HG03196 (cell line): ENCODE measurements at regions not wholly inside any gene's neighbourhood (a gene's known extent, or its start where the extent isn't known, plus 50 kb on each side); places are given as distances from the start of the nearest gene placed in this dataset.
"Not testable (repeated sequence)": the region's sequence is repeated elsewhere in the genome, so short reads cannot be mapped to it uniquely, and the experiment has no call there.

Experiments used
- ATAC-seq: cut with Tn5 transposase; IDR thresholded peaks from one replicate; pipeline ENCODE4 v1.9.1; 2021; ENCODE audit not compliant: unreplicated experiment

DNA sequence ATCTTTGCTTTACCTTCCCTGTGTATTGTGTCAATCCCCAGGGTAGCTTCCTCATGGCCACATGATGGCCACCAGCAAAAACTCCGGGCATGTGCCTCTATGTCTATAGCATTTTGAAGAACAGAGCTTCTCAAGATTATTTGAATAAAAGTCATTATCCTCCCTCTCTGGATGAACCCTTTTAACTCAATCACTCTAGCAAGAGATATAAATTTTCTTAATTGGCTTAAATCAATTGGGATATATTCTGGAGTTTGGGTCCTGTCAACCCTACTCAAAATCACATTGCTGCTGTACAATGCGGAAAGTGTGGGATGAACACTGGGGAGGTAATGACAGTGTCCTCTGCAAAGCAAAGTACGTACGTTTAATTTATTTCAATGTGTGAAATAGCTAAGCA is 370.6 kb upstream of the LRRC3B start:
- ATAC-seq, result no peak

DNA sequence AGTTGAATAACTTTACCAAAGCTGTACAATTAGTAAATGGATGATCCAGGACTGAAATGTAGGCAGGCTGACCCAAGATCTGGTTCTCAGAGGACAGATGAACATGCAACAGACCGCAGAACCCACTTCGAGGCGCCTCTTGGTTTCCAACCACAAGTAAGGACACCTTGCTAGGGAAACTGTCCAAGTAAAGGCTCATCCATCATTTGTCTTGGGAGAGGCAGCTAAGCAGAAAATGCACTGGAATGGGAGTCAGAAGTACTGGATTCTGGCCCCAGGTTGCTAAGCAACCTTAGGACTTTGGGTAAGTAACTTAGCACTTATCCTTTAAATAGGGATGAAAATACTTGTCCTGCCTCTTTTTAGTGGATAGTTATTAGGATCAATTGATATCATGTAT is 366.3 kb upstream of the LRRC3B start:
- no peak for ATAC-seq

DNA sequence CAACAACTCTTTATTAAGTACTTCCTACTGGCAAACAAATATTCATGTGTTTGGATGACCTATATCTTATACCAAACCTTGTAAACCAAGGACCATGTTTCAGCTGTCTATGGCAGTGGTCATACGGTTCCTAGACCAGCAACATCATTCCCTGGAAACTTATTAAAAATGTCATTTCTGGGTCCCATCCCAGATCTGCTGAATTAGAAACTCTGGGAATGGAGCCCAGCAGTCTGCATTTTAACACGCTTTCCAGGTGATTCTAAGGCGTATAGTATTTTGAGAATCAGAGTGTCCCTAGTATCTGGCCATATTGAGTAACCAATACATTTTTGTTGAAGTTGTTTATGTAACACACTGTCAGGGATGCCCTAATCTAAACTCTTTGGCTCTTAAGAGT is 363.4 kb upstream of the LRRC3B start:
- ATAC-seq, result no peak

DNA sequence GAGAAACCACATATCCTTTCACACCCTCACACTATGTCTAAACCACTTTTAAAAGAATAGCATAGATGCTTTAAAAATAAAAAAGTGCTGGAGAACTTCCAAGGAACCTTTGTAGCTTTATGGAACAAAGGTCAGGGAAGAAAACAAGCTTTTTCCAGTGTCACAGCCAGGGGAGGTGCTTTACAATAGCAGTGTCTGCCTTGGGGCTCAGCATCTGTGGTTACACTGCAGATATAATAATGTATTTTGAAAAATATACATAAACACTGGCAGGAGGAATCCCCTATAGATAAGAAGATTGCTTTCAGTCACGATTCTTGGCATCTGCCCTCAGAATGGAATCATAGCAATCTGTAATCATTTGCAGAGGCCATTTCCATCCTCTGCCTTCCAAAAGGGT is 362.4 kb upstream of the LRRC3B start:
- no peak for ATAC-seq

DNA sequence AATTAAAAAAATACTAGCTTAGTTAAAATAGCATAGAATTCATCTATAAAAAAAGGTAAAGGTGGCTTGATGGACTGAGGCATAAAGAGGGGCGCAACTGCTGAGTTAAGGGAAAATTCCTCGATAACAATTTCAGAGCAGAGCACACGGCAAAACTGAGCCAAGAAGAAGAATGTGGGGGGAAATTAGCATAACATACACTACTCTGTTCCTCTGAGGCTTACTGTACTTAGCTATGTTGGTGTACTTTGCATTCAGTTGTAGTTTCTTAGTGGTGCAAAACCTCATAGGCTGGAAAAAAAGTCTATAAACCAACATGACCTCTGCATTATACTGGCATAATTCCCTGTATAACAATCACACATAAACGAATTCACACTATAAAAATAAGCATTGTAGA is 357.9 kb upstream of the LRRC3B start:
- no peak for ATAC-seq

DNA sequence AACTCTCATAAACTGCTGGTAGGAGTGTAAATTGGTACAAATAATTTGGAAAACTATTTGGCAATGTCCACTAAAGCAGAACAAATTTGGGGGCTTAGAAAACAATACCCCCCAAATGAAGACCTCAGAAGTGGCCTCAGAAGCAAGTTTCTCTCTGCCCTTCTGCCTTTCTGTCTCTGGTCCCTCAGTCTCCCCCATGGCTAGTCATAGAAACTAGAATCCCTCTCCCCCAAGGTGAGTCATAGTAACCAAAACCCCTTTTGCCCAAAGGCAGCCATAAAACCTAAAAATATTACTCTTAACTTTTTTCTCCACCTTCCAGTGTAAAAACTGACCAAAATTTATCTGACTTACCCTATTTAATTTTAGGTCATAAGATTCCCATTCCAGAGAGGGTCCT is 350.7 kb upstream of the LRRC3B start:
- no peak for ATAC-seq

DNA sequence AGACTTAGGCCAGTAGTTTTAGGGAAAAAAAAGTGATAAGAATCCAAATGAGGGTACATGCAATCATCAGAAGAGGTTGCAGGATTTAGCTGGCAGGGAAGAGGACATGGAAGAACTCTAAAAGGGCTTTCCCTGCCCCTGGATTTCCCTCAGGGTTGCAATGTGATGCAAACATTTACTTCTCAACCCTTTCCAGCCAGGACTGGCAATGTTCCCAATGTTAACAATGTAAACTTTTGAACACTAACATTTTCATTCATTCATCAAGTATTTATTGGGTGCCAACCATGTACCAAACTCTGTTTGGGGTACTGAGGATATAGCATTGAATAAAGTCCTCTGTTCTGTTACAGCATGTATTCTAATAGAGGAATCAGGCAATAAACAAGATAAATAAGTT is 349.4 kb upstream of the LRRC3B start:
- no peak for ATAC-seq

DNA sequence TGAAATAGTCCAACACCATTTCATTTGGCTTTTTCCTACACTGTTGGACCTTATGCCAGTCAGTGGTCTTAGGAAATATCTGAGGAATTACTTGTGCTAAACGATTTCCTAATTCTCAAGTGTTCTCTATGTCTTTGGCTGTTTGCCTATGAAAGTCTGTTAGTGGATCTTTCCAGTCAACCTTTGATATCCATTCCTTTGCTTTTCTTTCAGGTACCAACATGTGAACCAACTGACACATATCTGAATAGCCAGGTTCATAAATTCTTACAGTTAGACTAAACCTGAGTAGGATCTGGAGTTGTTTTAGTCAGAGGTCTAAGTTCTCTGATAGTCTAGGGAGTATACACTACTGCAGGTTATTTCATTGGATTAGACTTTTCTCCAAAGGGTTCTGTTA is 343.5 kb upstream of the LRRC3B start:
- ATAC-seq, result no peak

DNA sequence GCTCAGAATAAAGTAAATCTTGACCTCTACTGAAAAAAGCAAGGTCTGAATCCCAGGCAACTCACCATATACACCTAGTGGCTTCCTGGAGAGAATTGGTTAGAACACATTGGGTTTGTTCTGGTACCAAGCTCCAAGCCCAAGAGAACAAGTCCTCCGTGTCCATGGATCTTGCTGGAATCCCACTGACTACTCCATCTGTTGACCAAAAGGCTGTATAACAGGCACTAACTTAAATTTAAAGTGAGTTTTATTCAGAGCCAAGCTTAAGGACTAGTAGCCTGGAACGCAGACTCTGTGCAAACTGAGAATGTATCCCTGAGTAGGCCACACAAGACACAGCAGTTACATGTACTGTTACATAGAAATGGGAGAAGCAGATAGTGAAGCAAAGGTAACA is 342.1 kb upstream of the LRRC3B start:
- no peak for ATAC-seq

DNA sequence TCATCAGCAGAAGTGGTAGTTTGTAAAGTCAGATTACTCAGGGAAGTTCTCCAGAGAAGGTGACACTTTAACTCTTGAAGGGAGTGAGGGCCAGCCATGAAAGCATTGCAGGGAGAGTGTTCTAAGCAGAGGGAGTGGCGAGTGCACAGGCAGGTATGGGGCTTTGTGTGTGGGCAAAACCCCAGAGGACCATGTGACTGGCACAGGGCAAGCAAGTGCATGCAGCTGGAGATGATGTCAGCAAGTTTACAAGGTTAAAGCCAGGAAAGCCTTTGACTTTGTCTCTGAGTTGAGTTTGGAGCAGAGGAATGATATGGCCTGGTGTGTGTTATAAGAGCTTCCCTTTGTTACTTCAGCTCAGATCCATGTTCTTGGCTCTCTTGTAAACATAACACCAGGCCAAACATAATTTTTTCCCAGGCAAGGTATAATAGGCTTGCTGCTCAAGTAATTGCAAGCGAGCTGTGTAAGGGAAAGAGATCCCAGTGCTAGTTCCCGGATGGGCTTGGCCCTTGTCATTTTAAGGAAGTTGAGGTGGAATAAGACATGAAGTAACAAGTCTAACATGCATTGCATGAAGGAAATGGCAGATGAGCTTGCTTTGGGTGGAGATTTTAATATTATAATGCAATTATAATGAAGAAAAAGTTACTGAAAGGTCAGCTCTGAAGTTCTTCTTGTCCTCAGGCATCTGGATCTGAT is 341.1 kb upstream of the LRRC3B start:
- ATAC-seq, result no peak

DNA sequence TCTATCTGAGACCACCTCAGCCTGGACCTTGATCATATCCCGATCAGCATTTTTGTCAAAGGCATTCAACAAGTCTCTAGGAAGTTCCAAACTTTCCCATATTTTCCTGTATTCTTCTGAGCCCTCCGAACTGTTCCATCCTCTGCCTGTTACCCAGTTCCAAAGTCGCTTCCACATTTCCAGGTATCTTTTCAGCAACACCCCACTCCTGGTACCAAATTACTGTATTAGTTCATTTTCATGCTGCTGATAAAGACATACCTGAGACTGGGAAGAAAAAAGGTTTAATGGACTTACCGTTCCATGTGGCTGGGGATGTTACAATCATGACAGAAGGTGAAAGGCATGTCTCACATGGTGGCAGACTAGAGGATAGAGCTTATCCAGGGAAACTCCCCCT is 338.1 kb upstream of the LRRC3B start:
- ATAC-seq, result not testable (repeated sequence)

DNA sequence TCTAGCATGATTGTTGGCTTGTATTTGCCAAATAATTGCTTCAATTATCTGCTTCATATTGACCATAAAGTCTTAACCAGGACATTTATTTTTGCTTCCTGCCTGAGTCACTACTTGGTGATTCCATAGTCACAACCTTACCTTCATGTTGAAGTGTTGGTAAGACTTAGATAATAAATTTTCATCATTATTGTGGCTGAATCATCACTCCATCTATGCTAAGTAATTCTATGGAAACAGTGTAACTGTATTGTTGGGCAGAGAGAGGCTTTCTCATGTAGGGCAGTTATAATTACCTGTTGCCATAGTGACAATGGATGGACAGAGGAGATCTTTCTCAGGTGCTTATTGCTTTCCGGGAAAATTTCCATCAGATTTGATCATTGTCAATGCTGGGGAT is 330.7 kb upstream of the LRRC3B start:
- no peak for ATAC-seq

DNA sequence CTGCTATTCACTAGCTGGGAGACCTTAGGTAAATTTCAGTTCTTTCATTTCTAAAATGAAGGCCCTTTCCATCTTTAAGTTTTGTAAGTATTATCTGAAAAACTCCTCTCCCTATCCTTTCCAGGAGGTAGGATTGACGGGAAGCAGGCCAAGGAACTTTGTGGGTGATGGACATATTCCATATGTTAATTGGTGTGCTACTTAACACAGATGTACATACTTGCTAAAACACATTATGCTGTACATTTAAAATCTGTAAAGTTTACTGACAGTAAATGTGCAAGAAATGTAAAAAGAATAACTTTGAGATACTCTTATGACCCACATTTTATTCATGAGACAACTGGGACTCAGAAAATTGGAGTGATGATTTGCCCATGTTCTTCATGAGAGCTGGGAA is 329.8 kb upstream of the LRRC3B start:
- ATAC-seq, result no peak

DNA sequence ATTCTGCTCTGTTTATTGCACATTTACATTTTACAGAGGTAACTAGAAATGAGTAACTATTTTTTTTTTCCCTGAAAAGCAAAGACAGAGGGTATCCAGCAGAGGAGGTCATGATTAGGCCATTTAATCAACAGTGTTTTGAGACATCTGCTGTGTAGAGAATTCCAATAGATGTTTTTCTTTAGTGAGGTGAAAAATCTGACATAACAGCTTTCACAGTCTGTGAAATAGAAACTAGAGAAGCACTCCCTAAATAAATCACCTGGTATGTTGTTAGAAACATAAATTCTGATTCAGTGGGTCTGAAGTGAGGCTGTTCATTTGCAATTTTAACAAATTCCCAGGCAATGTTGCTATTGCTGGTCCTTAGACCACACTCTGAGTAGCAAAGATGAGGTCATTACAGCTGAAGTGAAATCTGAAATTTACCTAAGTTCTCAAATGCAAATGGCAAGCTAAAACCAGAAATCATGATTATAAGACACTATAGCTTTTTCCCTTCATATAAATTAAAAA is 329.2 kb upstream of the LRRC3B start:
- ATAC-seq, result no peak

DNA sequence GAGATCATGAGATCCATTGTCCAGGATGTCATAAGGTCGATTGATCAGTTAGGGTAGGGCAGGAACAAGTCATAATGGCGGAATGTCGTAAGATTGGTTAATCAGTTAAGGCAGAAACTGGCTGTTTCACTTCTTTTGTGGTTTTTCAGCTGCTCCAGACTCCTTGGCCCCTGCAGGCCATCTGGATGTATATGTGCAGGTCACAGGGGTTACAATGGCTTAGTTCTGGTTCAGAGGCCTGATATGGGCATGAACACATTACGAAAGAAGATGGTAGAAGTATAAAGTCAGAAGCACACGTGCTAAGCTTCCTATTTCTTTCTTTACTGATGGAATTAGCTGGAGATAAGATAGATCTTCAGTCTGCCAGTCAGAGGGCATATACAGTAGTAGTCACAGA is 315.4 kb upstream of the LRRC3B start:
- ATAC-seq, result no peak

DNA sequence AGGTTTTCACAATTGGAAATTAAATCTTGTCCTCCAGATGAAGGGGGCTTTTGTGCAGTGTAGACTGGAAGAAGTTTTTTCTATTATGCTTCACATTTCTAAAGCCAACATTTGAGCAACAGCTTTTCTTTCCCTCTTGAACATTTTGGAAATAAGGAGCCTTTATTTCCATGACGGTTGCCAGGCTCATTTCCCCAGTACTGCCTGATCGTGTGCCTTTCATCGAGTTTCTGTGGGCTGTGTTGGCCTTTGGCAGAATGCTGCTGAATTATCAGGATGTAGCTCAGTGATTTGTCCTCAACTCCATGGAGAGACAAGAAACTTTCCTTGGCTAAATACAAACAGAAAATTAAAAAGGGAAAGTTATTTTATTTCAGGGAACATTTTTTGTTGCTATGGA is 314.8 kb upstream of the LRRC3B start:
- ATAC-seq, result no peak

DNA sequence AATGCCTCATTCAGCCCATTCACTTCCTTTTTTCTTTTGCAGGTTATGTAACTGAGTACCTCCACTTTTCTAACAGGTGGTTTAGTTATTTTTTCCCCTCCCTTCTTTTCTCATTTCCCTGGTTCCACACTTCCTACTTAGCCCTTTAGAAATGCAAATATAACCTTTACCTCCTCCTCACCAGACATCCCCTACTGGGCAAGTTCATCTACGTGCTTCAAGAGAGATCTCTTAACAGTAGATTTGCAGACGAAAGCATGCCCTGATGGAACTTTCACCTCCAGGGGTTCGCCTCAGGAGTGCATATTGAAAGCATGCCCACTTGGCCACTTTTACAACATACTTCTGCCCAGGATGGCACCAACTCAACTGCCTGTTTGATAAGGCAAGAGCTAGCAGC is 314.1 kb upstream of the LRRC3B start:
- no peak for ATAC-seq

DNA sequence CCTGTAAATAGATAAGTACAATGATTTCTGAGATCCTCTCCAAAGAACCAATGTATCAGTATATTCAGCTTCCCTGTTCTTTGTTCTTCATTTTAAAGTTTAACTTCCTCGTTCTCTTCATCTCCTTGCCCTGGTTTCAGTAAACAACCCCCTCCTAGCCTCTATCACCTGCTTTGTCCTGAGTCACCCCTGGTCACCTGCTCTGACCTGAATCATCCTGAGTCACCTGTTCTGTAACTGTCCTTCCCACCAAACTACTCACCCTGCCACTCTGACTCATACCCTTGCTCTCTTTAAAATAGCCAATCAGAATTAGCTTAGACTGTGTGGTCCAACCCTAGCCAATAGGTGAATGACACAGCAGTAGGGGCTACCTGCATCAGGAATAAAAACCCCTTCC is 313.0 kb upstream of the LRRC3B start:
- ATAC-seq, result not testable (repeated sequence)

DNA sequence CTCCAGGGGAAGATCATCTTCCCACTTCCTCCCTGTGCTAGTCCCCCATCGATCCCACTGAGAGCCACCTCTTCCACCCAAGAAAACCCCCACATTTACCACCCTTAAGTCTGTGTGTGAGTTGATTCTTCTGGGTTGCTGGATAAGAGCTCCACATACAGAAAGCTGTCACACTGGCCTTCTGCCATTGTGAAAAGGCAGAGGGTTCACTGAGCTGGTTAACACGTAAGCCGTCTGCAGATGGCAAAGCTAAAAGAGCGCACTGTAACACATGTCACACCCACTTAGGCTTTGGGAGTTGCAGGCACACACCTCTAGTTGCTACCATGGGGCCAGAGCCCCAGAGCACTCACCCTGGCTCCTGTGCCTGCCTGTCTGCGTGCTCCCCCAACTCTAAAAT is 309.8 kb upstream of the LRRC3B start:
- no peak for ATAC-seq

DNA sequence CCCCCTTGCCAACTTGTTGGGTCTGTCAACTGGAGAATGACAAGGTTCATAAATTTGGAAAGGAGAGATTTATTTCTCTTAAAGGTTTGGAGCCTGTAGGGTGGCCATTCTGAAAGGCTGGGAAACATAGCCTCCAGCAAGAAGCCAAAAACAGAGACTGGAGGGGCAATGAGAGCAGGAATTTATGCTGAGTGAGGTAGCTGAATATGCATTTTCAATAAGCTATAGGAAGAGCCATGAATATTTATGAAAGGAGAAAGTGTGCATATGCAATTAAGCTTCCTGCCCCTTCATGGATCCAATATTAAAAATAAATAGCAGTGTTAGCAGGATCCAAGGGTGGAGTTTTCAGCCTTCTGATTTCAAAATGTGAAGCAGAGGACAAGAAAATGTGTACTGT is 306.1 kb upstream of the LRRC3B start:
- no peak for ATAC-seq

DNA sequence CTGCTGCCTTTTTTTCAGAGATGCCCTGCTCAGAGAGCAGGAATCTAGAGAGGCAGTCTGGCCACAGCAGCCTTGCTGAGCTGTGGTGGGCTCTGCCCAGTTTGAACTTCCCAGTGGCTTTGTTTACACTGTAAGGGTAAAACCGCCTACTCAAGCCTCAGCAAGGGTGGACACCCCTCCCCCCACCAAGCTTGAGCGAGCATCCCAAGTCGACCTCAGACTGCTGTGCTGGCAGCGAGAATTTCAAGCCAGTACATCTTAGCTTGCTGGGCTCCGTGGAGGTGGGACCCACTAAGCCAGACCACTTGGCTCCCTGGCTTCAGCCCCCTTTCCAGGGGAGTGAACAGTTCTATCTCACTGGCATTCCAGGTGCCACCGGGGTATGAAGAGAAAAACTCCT is 298.8 kb upstream of the LRRC3B start:
- not testable (repeated sequence) for ATAC-seq

DNA sequence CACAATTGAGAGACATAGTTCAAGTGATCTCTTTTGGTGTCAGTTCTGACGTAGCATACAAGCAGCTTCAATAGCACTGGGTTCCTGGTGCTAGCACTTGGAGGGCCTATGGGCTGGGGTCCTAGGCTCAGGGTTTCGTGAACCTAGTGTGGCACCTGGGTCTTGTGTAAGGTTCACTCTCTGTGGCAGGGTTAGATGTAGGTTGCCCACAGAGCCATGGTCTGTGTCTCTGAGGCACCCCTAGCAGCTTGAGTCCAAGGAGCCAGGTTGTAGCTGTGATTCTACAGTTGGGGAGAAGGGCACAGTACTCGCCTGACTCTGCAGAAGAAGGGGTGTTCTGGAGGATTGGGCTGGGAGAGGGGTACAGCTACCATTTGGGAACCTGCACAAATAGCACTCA is 282.6 kb upstream of the LRRC3B start:
- ATAC-seq, result no peak

DNA sequence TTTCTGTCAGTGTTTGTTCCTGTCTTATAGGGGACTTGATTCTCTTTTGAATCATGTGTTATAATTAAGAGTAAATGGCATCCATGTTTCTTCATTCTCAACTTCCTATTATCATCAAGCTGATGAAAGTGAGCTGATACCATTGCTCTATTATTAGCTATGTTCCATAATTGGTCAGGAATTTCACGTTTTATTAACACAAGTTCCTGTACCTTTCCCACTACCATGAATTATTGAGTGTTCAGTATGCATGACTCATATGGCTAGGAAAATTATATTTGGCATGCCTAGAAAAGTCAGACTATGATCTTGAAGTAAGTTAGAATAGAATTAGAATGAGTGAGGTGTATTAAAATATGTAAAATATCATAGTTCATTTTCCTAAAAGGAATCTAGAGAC is 278.9 kb upstream of the LRRC3B start:
- ATAC-seq, result no peak
